IMR-90 (cell line): ENCODE measurements at regions not wholly inside any gene's neighbourhood (a gene's known extent, or its start where the extent isn't known, plus 50 kb on each side); places are given as distances from the start of the nearest gene placed in this dataset.

Experiments
- ATAC-seq: fragments of 200-7000 bp; cut with Tn5 transposase; 2 replicates; pipeline ENCODE4 v1.9.1; 2020; ENCODE audit warnings: low read depth, mild to moderate bottlenecking, moderate library complexity
- BruUV-seq: library from RNA; stranded (reverse); fragments of 400-500 nt; replicated peaks from 2 replicates; lab custom pipeline; 2021; lab: Mats Ljungman, UMichigan
- CTCF ChIA-PET: fragments of 300-600 bp; formaldehyde crosslinking; extraction: SDS; loops from one replicate; lab custom pipeline; 2021; ENCODE audit warnings: antibody characterized with exemption; lab: Yijun Ruan, JAX
- POLR2A ChIA-PET: fragments of 300-600 bp; sonication (Branson Sonifier 250); formaldehyde crosslinking; loops from one replicate; lab custom pipeline; 2022; ENCODE audit warnings: antibody characterized with exemption; ENCODE audit not compliant: unreplicated experiment; lab: Charles Lee
- DNase-seq: peaks from one replicate; pipeline ENCODE4 v3.0.0; 2013
- H2AFZ ChIP-seq: replicated peaks from 2 replicates; pipeline ENCODE3; 2013; ENCODE audit warnings: low read length, mild to moderate bottlenecking; ENCODE audit not compliant: poor library complexity
- H2AK5ac ChIP-seq: 2 replicates; pipeline ENCODE4 v1.6.1; 2013; ENCODE audit warnings: low read depth, low read length, inconsistent platforms
- H2AK9ac ChIP-seq: replicated peaks from 2 replicates; pipeline ENCODE3; 2013; ENCODE audit warnings: mild to moderate bottlenecking, low read depth, low read length, moderate library complexity; ENCODE audit not compliant: poor library complexity
- H2BK120ac ChIP-seq: 2 replicates; pipeline ENCODE4 v1.6.1; 2013; ENCODE audit warnings: low read depth, low read length, inconsistent platforms
- H2BK15ac ChIP-seq: 3 replicates; pipeline ENCODE4 v1.6.1; 2013; ENCODE audit warnings: low read depth, low read length, inconsistent platforms
- H2BK20ac ChIP-seq: 2 replicates; pipeline ENCODE4 v1.6.1; 2013; ENCODE audit warnings: low read depth, mild to moderate bottlenecking, inconsistent platforms, low read length, moderate library complexity
- H2BK5ac ChIP-seq: 2 replicates; pipeline ENCODE4 v1.6.1; 2013; ENCODE audit warnings: mild to moderate bottlenecking, low read depth, low read length, inconsistent platforms; ENCODE audit not compliant: poor library complexity, severe bottlenecking
- H3K14ac ChIP-seq: replicated peaks from 2 replicates; pipeline ENCODE4 v1.6.1; 2013; ENCODE audit warnings: low read depth, low read length, inconsistent platforms
- H3K18ac ChIP-seq: 2 replicates; pipeline ENCODE4 v1.6.1; 2013; ENCODE audit warnings: low read depth, low read length, control low read depth
- H3K23ac ChIP-seq: 2 replicates; pipeline ENCODE4 v1.6.1; 2013; ENCODE audit warnings: low read depth, low read length, inconsistent platforms
- H3K27ac ChIP-seq: 2 replicates; pipeline ENCODE4 v1.5.1; 2013; ENCODE audit warnings: mild to moderate bottlenecking, control low read depth, low read length; ENCODE audit not compliant: insufficient read depth
- H3K27me3 ChIP-seq: 2 replicates; pipeline ENCODE4 v1.6.1; 2013; ENCODE audit warnings: low read length; ENCODE audit not compliant: control insufficient read depth, insufficient read depth
- H3K36me3 ChIP-seq: 2 replicates; pipeline ENCODE4 v1.6.1; 2013; ENCODE audit warnings: low read length, mixed read lengths; ENCODE audit not compliant: control insufficient read depth, insufficient read depth
- H3K4ac ChIP-seq: 2 replicates; pipeline ENCODE4 v1.6.1; 2013; ENCODE audit warnings: low read depth, low read length, inconsistent platforms
- H3K4me1 ChIP-seq: 2 replicates; pipeline ENCODE4 v1.6.1; 2013; ENCODE audit warnings: low read length, mixed read lengths; ENCODE audit not compliant: control insufficient read depth, insufficient read depth
- H3K4me2 ChIP-seq: 2 replicates; pipeline ENCODE4 v1.6.1; 2013; ENCODE audit warnings: low read depth, mild to moderate bottlenecking, control low read depth, low read length, moderate library complexity
- H3K4me3 ChIP-seq: 2 replicates; pipeline ENCODE4 v1.5.1; 2013; ENCODE audit warnings: low read depth, mild to moderate bottlenecking, control low read depth, low read length, moderate library complexity; ENCODE audit not compliant: insufficient read depth
- H3K56ac ChIP-seq: 2 replicates; pipeline ENCODE4 v1.6.1; 2013; ENCODE audit warnings: low read length, inconsistent platforms; ENCODE audit not compliant: insufficient read depth; ENCODE audit errors: extremely low read depth
- H3K79me1 ChIP-seq, 2 experiments: 2 replicates each; pipeline ENCODE4 v1.6.1; 2013; ENCODE audit warnings: low read length in 2 of 2, inconsistent platforms in 1 of 2, low read depth in 1 of 2
- H3K9ac ChIP-seq: 2 replicates; pipeline ENCODE4 v1.6.1; 2013; ENCODE audit warnings: low read depth, low read length, control low read depth
- H3K9me1 ChIP-seq: 2 replicates; pipeline ENCODE4 v1.6.1; 2013; ENCODE audit warnings: low read length, inconsistent platforms; ENCODE audit not compliant: insufficient read depth
- H3K9me3 ChIP-seq: 2 replicates; pipeline ENCODE4 v1.6.1; 2013; ENCODE audit warnings: low read length; ENCODE audit not compliant: control insufficient read depth, insufficient read depth
- H4K20me1 ChIP-seq: 2 replicates; pipeline ENCODE4 v1.6.1; 2013; ENCODE audit warnings: low read length, inconsistent platforms; ENCODE audit not compliant: insufficient read depth
- H4K5ac ChIP-seq: 2 replicates; pipeline ENCODE4 v1.6.1; 2013; ENCODE audit warnings: mild to moderate bottlenecking, low read depth, low read length, control low read depth
- H4K8ac ChIP-seq, 2 experiments: 2 replicates each; pipeline ENCODE4 v1.6.1; 2013; ENCODE audit warnings: low read depth in 2 of 2, low read length in 2 of 2, control low read depth in 1 of 2, inconsistent platforms in 1 of 2
- H4K91ac ChIP-seq: 2 replicates; pipeline ENCODE4 v1.6.1; 2013; ENCODE audit warnings: low read depth, low read length, inconsistent platforms; ENCODE audit not compliant: insufficient read depth
- BHLHE40 ChIP-seq: fragments of 150-350 bp; IDR thresholded peaks from 2 replicates; pipeline ENCODE4 v1.6.1; 2016; ENCODE audit warnings: mild to moderate bottlenecking, low read depth, low read length
- CEBPB ChIP-seq: IDR thresholded peaks from 2 replicates; pipeline ENCODE4 v1.6.1; 2012; ENCODE audit warnings: low read depth, low read length, improper control_type of control experiment
- CHD1 ChIP-seq: IDR thresholded peaks from 2 replicates; pipeline ENCODE4 v1.6.1; 2012; ENCODE audit warnings: low read depth, low read length, improper control_type of control experiment
- CTCF ChIP-seq: conservative IDR thresholded peaks from 2 replicates; pipeline ENCODE4 v1.5.1; 2012; ENCODE audit warnings: mild to moderate bottlenecking, low read depth, low read length, improper control_type of control experiment
- ELK1 ChIP-seq: fragments of 150-350 bp; IDR thresholded peaks from 2 replicates; pipeline ENCODE4 v1.6.1; 2016; ENCODE audit warnings: low read depth, mild to moderate bottlenecking, low read length, moderate library complexity, borderline replicate concordance
- FOS ChIP-seq: fragments of 150-350 bp; IDR thresholded peaks from 2 replicates; pipeline ENCODE4 v1.6.1; 2016; ENCODE audit warnings: low read depth, low read length
- MAFK ChIP-seq: IDR thresholded peaks from 2 replicates; pipeline ENCODE4 v1.6.1; 2012; ENCODE audit warnings: low read depth, low read length, improper control_type of control experiment
- MAZ ChIP-seq: IDR thresholded peaks from 2 replicates; pipeline ENCODE4 v1.6.1; 2012; ENCODE audit warnings: low read depth, mild to moderate bottlenecking, low read length, improper control_type of control experiment, moderate library complexity, borderline replicate concordance
- MXI1 ChIP-seq: IDR thresholded peaks from 2 replicates; pipeline ENCODE4 v1.6.1; 2012; ENCODE audit warnings: low read depth, mild to moderate bottlenecking, low read length, moderate library complexity, borderline replicate concordance
- NFE2L2 ChIP-seq: fragments of 150-350 bp; IDR thresholded peaks from 2 replicates; pipeline ENCODE4 v1.6.1; 2016; ENCODE audit warnings: low read depth, mild to moderate bottlenecking, low read length
- POLR2A ChIP-seq: IDR thresholded peaks from 2 replicates; pipeline ENCODE4 v1.6.1; 2012; ENCODE audit warnings: mild to moderate bottlenecking, low read depth, low read length
- RAD21 ChIP-seq: IDR thresholded peaks from 2 replicates; pipeline ENCODE4 v1.6.1; 2012; ENCODE audit warnings: low read length, improper control_type of control experiment
- RCOR1 ChIP-seq: IDR thresholded peaks from 2 replicates; pipeline ENCODE4 v1.6.1; 2012; ENCODE audit warnings: mild to moderate bottlenecking, low read length, improper control_type of control experiment; ENCODE audit not compliant: insufficient replicate concordance
- RFX5 ChIP-seq: IDR thresholded peaks from 2 replicates; pipeline ENCODE4 v1.8.0; 2012; ENCODE audit warnings: low read depth, mild to moderate bottlenecking, low read length, moderate library complexity
- SMC3 ChIP-seq: fragments of 150-350 bp; IDR thresholded peaks from 2 replicates; pipeline ENCODE4 v1.6.1; 2016; ENCODE audit warnings: low read depth, mild to moderate bottlenecking, antibody characterized with exemption, low read length, moderate library complexity
- USF2 ChIP-seq: fragments of 150-350 bp; IDR thresholded peaks from 2 replicates; pipeline ENCODE4 v1.6.1; 2017; ENCODE audit warnings: mild to moderate bottlenecking, antibody characterized with exemption, low read length, low read depth
- WGBS, 2 experiments: methylation state at CpG; one replicate each; pipeline versions ENCODE4 v1.1.5 to v1.1.7; 2013; ENCODE audit warnings: missing lambda C conversion rate in 2 of 2; ENCODE audit not compliant: insufficient read length in 1 of 2; ENCODE audit errors: extremely low coverage in 2 of 2; 5-methylcytosine and 5-hydroxymethylcytosine counted together
- dilution Hi-C: fragments of 300-500 bp; cut with HindIII; formaldehyde crosslinking; loops from one replicate; pipeline ENCODE4 v1.14.3; 2018; ENCODE audit warnings: low sequenced_read_pairs; ENCODE audit not compliant: unreplicated experiment
- in situ Hi-C: fragments of 300-500 bp; cut with MboI; formaldehyde crosslinking; loops from 3 replicates; pipeline ENCODE4 v1.14.3; 2019; ENCODE audit warnings: low sequenced_read_pairs, inconsistent platforms, mixed read lengths
- intact Hi-C: fragments of 100-400 bp; cut with micrococcal nuclease; formaldehyde crosslinking; loops from 2 replicates; pipeline ENCODE4 v1.10.0; 2022

- H2BK20ac ChIP-seq, result no peak overlapping the region
- no peaks in the 10 kb centered on the region for H3K79me1 ChIP-seq
- H4K8ac ChIP-seq, result no peak overlapping the region
- no peak overlapping the region for H3K27ac ChIP-seq
- H3K9me3 ChIP-seq, result peaks cover 37% of the 10 kb centered on the region
- no peak overlapping the region for H2BK5ac ChIP-seq
- H3K56ac ChIP-seq, result no peak overlapping the region
- H3K4me3 ChIP-seq, result no peak overlapping the region
- H3K27me3 ChIP-seq, result no peaks in the 10 kb centered on the region
- no peaks in the 10 kb centered on the region for H3K4me1 ChIP-seq
- intact Hi-C loops, result no loop called here
- BruUV-seq, result no TSS peak
- in situ Hi-C loops, result no loop called here
- ChIA-PET CTCF (no interaction called here), POLR2A (no interaction called here)
- ATAC-seq (no peak), DNase-seq (no peak)
- H3K4me2 ChIP-seq, result no peak overlapping the region
- WGBS, 2 experiments, result 76% methylated on average over 9 of the region's 15 CpGs; no CpG with 5 or more reads in 1 of the 2 experiments
- H2BK120ac ChIP-seq, result no peak overlapping the region
- dilution Hi-C loops, result no loop called here
- no peaks in the 10 kb centered on the region for H3K9me1 ChIP-seq
- H4K91ac ChIP-seq, result no peak overlapping the region
- H3K14ac ChIP-seq, result no peak overlapping the region
- H2AK5ac ChIP-seq, result no peak overlapping the region
- H2AK9ac ChIP-seq, result no peak overlapping the region
- no peak overlapping the region for H3K4ac ChIP-seq
- H2BK15ac ChIP-seq, result no peak overlapping the region
- H2AFZ ChIP-seq, result no peak overlapping the region
- no peaks in the 10 kb centered on the region for H3K36me3 ChIP-seq
- TF ChIP-seq CTCF, result no peak
- TF ChIP-seq USF2, result no peak
- TF ChIP-seq CEBPB, result no peak
- TF ChIP-seq SMC3, result no peak
- TF ChIP-seq RAD21, result no peak
- no peak for TF ChIP-seq MAZ
- no peak for TF ChIP-seq NFE2L2
- TF ChIP-seq MXI1, result no peak
- no peak for TF ChIP-seq POLR2A
- TF ChIP-seq BHLHE40, result no peak
- no peak for TF ChIP-seq ELK1
- no peak for TF ChIP-seq RFX5
- no peak for TF ChIP-seq CHD1
- no peak for TF ChIP-seq MAFK
- TF ChIP-seq FOS, result no peak
- no peak for TF ChIP-seq RCOR1
- H4K20me1 ChIP-seq, result no peaks in the 10 kb centered on the region
- no peak overlapping the region for H3K18ac ChIP-seq
- H4K5ac ChIP-seq, result no peak overlapping the region
- H3K23ac ChIP-seq, result no peak overlapping the region
- H3K9ac ChIP-seq, result no peak overlapping the region
Observed at GRCh38 chr15:27673766-27674445, 425.2 kb downstream of the OCA2 start.
